DMS153 treated with DMSO at 0.1 percent for 48 hours (cell line): ENCODE measurements at regions not wholly inside any gene's neighbourhood (a gene's known extent, or its start where the extent isn't known, plus 50 kb on each side); places are given as distances from the start of the nearest gene placed in this dataset.

Experiments used
- DNase-seq: peaks from one replicate; lab custom pipeline; 2025; ENCODE audit not compliant: unreplicated experiment; lab: John Stamatoyannopoulos, UW

DNA sequence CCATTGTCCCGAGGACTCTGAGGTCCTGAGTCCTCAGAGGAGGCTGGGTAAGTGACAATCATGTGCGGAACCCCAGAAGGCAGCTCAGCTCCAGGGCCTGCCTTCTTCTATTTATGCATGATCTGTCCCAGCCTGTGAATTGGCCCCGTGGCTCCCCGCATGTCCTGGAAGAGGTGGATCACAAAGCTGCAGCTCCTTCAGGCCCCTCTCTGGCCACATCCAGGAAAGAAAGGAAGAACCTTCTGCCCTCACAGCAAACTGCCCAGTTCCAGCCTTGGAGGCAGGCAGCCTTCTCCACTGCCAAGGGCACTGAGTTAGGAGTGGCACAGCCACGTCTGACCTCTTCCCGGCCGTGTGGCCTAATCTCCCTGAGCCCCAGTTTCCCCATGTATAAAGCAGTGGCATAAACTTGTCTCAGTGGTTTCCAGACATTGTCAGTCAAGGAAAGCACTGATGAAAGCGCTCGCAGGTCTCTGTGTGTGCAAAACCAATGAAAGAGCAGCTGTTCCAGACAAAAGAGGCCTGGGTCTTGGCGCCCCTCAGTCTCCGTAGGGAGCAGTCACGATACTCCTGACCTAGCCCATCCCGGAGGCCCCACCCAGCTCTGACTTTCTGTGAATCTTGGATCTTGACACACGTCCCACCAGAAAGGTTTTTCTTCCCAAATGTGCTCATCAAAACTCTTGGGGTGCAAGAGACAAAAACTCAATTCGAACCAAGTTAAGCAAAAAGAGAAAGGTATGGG lies 497.3 kb downstream of the SHQ1 start:
- no peak for DNase-seq

DNA sequence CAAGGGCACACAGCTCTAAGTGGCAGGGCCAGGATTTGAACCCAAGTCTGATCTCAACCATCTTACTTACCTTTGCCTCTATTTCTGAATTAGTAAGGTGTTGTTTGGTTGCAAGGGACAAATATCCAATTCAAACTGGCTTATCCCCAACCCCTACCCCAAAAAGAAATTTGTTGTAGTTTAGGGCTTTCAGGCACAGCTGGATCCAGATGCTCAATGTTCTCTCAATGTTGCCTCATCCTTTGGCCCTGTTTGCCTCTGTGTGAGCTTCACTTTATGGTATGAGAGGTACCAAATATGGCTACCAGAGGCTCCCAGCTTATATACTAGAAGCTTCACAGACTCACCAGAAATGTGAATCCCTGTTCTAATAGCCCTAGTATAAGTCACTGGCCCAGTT lies 499.9 kb downstream of the SHQ1 start:
- DNase-seq, result no peak

- DNase-seq, result no peak
Measured at GRCh38 chr3:72347819-72348319, 500.4 kb downstream of the SHQ1 start.

GRCh38 chr3:72346526-72346926 lies 501.7 kb downstream of the SHQ1 start:
- no peak for DNase-seq

- DNase-seq, result no peak
Measured at GRCh38 chr3:72345980-72346379, 502.3 kb downstream of the SHQ1 start.

DNA sequence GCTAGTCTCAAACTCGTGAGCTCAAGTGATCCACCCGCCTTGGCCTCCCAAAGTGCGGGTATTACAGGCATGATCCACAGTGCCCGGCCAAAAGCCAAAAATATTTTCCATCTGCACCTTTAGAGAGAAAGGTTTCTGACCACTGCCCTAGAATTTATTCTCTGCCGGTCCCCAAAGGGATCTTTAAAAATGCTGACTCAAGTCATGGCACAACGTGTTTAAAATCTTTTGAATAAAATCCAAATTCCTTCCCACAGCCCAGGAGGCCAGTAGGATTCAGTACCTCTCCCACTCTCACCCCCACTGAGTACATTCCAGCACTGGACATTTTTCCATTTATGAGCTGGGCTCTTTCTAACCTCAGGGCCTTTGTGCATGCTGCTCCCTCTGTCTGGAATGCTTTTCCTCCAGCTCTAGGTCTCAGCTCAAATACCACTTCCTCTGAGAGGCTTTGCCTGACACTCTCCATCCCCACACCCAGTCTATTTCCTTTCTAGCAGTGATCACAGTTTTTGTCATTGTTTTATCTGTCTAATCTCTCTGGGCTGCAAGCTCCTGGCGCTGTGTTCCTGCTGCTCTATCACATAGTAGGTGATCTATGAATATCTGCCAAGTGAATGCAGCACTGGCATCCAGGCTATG lies 502.9 kb downstream of the SHQ1 start:
- no peak for DNase-seq

DNA sequence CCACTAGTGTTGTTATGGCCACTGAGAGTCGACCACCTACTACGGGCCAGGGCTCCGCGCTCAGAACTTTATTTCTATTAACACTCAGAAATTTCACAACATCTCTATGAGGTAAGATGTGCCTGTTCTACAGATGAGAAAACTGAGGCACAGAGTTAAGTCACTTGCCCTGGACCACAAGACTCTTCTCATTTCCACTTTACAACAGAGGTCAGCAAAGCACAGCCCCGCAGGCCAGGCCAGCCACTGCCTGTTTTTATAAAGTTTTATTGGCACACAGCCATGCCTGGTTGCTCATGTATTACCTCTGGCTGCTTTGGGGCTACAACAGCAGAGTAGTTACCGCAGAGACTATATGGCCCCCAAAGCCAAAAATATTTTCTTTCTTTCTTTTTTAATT lies 503.6 kb downstream of the SHQ1 start:
- no peak for DNase-seq

DNA sequence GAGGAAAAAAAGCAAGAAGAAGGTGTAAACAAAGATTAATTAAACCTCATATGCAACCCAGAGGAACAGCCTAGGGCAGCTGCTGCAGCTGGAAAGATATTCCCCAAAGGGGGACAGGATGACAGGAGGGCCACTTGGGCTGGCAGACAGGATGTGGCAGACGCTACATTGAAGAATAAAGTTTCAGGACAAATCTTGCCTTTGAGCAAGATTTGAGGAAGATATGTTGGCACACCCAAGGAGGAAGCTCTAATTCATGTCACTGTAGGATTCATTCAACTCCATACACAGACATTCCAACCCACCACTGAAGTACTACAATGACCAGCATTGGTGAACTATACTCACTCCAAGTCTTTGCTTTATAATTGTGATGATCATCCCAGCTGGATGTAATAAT lies 504.0 kb downstream of the SHQ1 start:
- DNase-seq, result no peak

- no peak for DNase-seq
Measured at GRCh38 chr3:72343078-72343477, 505.2 kb downstream of the SHQ1 start.

- DNase-seq, result no peak
Measured at GRCh38 chr3:72342450-72342849, 505.8 kb downstream of the SHQ1 start.

GRCh38 chr3:72341920-72342319 lies 506.3 kb downstream of the SHQ1 start:
- DNase-seq, result no peak

DNA sequence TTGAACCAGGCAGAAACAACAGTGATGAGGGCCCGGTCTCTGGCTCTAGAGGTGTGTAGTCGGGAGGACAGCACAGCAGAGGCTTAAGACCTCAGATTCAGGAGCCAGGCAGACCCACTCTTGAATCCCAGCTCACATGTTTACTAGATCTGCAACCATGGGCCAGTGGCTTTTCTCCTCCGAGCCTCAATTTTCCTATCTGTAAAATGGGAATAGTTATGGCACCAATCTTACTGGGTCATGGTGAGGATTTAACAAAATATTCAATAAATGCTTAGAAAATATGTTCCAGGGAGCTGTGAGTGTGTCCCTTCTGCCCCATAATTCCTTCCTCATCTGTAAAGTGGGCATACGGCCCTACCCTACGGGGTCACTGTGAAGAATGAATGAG lies 506.9 kb downstream of the SHQ1 start:
- no peak for DNase-seq

DNA sequence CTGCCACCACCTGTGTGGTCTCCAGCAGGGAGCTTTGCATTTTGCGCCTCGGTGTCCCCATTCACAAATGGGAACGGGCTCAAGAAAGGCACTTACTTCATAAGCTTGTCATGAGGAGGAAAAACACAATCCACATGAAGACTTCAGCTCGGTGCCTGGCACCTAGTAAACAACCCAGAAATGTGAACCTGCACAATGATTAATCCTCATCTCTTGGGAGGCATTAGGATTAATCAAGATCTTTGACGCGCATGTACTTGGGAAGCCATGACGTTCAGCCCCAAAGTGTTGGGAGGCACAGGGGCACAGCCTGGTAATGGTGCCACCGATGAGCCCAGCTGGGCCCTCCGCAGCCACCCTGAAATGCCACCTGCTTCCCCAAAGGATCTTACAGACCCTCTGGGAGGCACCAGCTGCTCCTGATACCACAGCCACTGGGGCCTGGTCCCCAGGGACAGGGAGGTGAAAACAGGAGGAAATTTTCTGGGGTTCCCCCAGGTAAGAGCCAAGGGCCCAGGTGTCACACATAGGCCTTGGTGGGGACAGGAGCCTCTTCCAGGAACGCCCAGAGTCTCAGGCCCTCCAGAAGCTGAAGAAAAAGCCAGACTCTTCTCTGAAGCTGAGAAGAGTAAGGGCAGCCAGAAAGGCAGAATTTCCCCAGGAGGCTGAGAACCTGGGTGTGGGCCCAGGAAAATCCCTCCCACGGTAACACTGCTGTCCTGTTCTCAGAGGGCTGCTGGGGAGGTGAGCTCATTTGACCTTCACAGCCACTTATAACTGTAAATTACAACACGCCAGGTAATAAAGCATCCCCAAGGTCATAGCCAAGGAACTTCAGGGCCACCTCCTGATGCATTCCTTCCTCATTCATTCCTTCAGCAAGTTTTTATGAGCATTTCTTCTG lies 507.5 kb downstream of the SHQ1 start:
- DNase-seq, result no peak

- no peak for DNase-seq
Measured at GRCh38 chr3:72340056-72340455, 508.2 kb downstream of the SHQ1 start.

DNA sequence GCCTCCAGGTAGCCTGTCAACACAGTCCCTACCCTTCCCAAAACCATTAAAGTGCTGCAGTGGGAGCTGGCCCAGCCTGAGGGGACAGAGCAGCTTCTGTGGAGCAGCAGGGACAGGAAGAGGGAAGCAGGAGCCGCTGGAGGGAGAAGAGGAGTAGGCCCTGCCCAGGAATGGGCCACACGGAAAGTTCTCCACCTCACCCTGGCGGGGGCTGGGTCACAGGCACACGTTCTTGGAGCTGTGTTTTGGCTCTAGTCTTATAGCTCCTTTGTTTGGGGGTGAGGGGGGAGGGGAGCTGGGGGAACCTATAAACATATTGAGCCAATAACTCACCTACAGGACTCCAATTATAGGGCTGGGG lies 508.6 kb downstream of the SHQ1 start:
- no peak for DNase-seq

DNA sequence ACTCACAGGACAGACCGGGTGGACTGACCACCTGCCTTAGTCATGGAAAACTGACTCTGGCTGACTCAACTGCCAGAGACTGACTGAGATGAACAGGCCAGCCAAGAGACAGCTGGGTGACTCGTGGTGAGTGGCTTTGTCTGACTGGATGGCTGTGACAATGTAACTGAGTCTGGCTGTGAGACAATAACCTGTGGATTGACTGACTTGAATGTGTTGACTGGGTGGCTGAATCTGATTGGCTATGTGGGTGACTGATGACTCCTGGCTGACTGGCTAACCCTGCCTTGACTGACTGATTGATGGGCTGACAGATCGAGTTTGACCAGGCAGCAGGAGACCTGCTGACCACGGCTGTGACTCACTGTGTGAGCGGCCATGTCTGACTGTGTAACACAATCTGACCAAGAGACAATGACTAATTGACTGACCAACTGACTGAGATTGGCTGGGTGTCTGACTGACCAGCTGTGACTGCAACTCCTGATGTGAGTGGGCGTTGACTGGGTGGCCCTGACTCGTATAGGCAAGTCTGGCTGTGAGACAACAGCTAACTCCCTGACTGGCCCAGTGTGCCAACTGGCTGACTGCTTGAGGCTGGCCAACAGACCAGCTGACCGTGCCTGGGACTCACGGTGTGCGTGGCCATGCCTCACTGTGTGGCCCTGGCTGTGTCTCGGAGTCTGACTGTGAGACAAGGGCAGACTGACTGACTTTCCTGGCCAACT lies 509.1 kb downstream of the SHQ1 start:
- no peak for DNase-seq

DNA sequence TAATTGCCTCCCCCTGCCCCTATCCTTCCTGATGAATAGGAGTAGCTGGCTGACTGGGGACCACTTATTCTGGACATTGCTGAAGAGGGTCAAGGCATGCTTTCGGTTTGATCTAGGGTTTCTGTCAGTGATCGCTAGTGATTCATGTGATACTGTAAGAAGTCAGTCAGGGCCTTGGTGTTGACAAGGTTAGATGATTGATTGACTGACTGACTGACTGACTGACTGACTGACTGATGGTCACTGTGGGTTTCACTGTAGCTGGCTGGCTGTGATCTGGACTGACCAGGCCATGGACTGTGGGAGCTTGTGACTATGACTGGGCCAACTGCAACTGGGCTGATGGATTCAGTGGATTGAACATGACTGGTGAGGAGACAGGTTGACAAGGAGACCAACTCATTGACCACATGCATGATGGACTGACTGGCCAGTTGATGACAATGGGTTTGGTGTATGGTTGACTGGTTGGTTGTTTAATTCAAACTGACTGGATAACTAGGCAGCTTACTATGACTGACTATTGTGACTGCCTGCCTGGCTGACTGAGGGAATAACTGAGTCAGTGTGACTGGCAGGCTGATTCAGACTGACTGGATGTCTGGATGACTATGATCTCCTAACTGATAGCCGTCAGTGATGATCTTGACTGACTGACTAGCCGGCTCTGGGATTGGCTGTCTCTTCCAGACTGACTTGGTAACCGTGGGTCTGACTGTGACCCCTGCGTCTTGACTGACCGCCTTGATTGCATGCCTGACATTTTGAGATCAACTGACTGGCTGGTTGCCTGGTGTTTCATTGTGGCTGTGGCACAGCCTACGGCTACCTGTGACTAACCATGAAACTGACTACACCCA lies 509.9 kb downstream of the SHQ1 start:
- DNase-seq, result no peak

DNA sequence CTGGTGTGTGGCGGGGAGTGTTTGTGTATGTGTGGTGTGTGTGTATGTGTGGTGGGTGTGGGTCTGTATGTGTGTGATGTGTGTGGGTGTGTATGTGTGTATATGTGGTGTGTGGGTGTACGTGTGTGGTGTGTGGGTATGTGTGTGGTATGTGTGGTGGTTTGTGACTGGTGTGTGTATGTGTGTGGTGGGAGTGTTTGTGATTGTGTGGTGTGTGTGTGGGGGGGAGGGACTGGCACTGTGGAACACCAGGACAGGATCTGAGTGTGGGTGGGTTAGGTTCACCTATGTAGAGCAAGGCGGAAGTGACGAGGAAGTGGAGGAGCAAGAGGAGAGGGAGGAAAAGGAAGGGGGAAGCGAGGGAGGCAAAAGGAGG lies 510.8 kb downstream of the SHQ1 start:
- no peak for DNase-seq

DNA sequence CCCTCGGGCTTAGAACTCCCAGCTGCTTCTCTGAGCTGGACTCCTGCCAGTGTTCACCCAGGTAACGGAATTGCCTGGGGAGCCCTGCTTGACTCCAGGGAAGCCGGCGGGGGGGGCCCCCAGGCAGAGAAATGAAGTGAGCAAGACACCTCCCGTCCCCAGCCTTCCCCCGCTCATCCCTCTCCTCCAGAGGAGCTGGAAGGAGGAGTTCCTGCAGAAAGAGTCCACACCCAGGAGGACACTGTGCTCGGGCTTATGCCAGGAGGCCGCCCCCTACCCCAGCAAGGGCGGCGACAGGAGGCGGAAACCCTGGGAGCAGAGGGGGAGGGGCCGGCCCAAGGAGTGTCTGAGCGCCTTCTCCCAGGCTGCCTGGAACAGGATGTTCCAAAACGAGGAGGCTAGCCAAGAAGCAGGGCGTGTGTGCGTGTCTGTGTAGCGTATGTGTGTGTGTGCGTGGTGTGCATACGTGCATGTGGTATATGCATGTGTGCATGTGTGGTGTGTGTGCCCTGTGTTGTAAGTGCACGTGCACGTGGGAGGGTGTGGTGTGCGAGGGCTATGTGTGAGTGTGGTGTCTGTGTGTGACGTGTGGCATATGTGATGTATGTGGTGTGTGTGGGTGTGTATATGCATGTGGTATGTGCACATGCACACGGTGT lies 511.3 kb downstream of the SHQ1 start:
- peak; percentile 31 for DNase-seq
